Endothelial cell (in vitro differentiated cells): ENCODE measurements at regions not wholly inside any gene's neighbourhood (a gene's known extent, or its start where the extent isn't known, plus 50 kb on each side); places are given as distances from the start of the nearest gene placed in this dataset.

Source experiments
- DNase-seq: peaks from one replicate; pipeline ENCODE4 v3.0.0; 2021; ENCODE audit warnings: low spot score
- H3K27ac Mint-ChIP-seq: one replicate; pipeline ENCODE4 v1.8.0; 2021; ENCODE audit warnings: mixed read lengths, inconsistent platforms; ENCODE audit not compliant: unreplicated experiment
- H3K27me3 Mint-ChIP-seq: one replicate; pipeline ENCODE4 v1.8.0; 2021; ENCODE audit warnings: mild to moderate bottlenecking, moderate library complexity, mixed read lengths, inconsistent platforms; ENCODE audit not compliant: unreplicated experiment
- H3K36me3 Mint-ChIP-seq: one replicate; pipeline ENCODE4 v1.8.0; 2021; ENCODE audit warnings: mild to moderate bottlenecking, low read depth, mixed read lengths, inconsistent platforms; ENCODE audit not compliant: unreplicated experiment
- H3K4me1 Mint-ChIP-seq: one replicate; pipeline ENCODE4 v1.8.0; 2021; ENCODE audit warnings: mild to moderate bottlenecking, mixed read lengths, inconsistent platforms; ENCODE audit not compliant: unreplicated experiment
- H3K4me3 Mint-ChIP-seq: one replicate; pipeline ENCODE4 v1.8.0; 2021; ENCODE audit warnings: mild to moderate bottlenecking, mixed read lengths, inconsistent platforms; ENCODE audit not compliant: unreplicated experiment
- H3K9me3 Mint-ChIP-seq: one replicate; pipeline ENCODE4 v1.8.0; 2021; ENCODE audit warnings: mixed read lengths, inconsistent platforms; ENCODE audit not compliant: unreplicated experiment
- CTCF ChIP-seq: fragments of 200-600 bp; sonication (generic); IDR thresholded peaks from one replicate; pipeline ENCODE4 v1.5.0; 2021; ENCODE audit warnings: antibody characterized with exemption; ENCODE audit not compliant: unreplicated experiment

GRCh38 chr20:7180256-7181045 is 413.0 kb downstream of the BMP2 start:
- DNase-seq, result no peak
- H3K4me3 Mint-ChIP-seq, result no peak overlapping the region
- peaks cover 2% of the 10 kb centered on the region for H3K27me3 Mint-ChIP-seq
- H3K9me3 Mint-ChIP-seq, result peaks cover 7% of the 10 kb centered on the region
- H3K36me3 Mint-ChIP-seq, result no peaks in the 10 kb centered on the region
- H3K4me1 Mint-ChIP-seq, result no peaks in the 10 kb centered on the region
- H3K27ac Mint-ChIP-seq, result no peak overlapping the region
- TF ChIP-seq CTCF, result no peak

- Mint-ChIP-seq H3K9me3 (no peaks in the 10 kb centered on the region), H3K4me3 (no peak overlapping the region), H3K27me3 (no peaks in the 10 kb centered on the region), H3K27ac (no peak overlapping the region), H3K4me1 (no peaks in the 10 kb centered on the region), H3K36me3 (no peaks in the 10 kb centered on the region)
- TF ChIP-seq CTCF, result no peak
- DNase-seq, result no peak
These were observed 421.7 kb downstream of the BMP2 start for GRCh38 chr20:7189231-7189630.

- H3K27me3 Mint-ChIP-seq, result no peaks in the 10 kb centered on the region
- H3K4me3 Mint-ChIP-seq, result no peak overlapping the region
- H3K27ac Mint-ChIP-seq, result no peak overlapping the region
- no peaks in the 10 kb centered on the region for H3K4me1 Mint-ChIP-seq
- no peaks in the 10 kb centered on the region for H3K9me3 Mint-ChIP-seq
- TF ChIP-seq CTCF, result no peak
- no peak for DNase-seq
- H3K36me3 Mint-ChIP-seq, result no peaks in the 10 kb centered on the region
These were observed 426.2 kb downstream of the BMP2 start for GRCh38 chr20:7193681-7194080.

GRCh38 chr20:7195704-7196103 is 428.2 kb downstream of the BMP2 start:
- no peak overlapping the region for H3K27ac Mint-ChIP-seq
- H3K27me3 Mint-ChIP-seq, result no peaks in the 10 kb centered on the region
- DNase-seq, result no peak
- H3K4me3 Mint-ChIP-seq, result no peak overlapping the region
- no peak for TF ChIP-seq CTCF
- no peaks in the 10 kb centered on the region for H3K9me3 Mint-ChIP-seq
- H3K4me1 Mint-ChIP-seq, result no peaks in the 10 kb centered on the region
- H3K36me3 Mint-ChIP-seq, result no peaks in the 10 kb centered on the region

- no peak for DNase-seq
- no peak for TF ChIP-seq CTCF
- Mint-ChIP-seq H3K4me3 (no peak overlapping the region), H3K36me3 (no peaks in the 10 kb centered on the region), H3K4me1 (no peaks in the 10 kb centered on the region), H3K27me3 (no peaks in the 10 kb centered on the region), H3K27ac (no peak overlapping the region), H3K9me3 (no peaks in the 10 kb centered on the region)
These were observed 429.0 kb downstream of the BMP2 start for GRCh38 chr20:7196481-7196880.
